Stimulated activated naive CD8-positive, alpha-beta T cell treated with anti-CD3 and anti-CD28 coated beads, Interleukin-15, amount 100 ng/mL, for 72 hours (primary cell): ENCODE measurements at regions not wholly inside any gene's neighbourhood (a gene's known extent, or its start where the extent isn't known, plus 50 kb on each side); places are given as distances from the start of the nearest gene placed in this dataset.
"Not testable (repeated sequence)": the region's sequence is repeated elsewhere in the genome, so short reads cannot be mapped to it uniquely, and the experiment has no call there.

Experiments
- ATAC-seq: fragments of 150-1000 bp; cut with Tn5 transposase; 2 replicates; pipeline ENCODE4 v1.10.0; 2021; ENCODE audit warnings: mild to moderate bottlenecking, moderate library complexity
- DNase-seq, 2 donors: peaks; one replicate each; pipeline ENCODE4 v3.0.0; 2021 to 2022
- H3K27ac Mint-ChIP-seq, 2 donors: one replicate each; pipeline ENCODE4 v1.8.0; 2022; ENCODE audit warnings: mild to moderate bottlenecking in 2 of 2, mixed read lengths in 2 of 2, moderate library complexity in 2 of 2
- H3K27me3 Mint-ChIP-seq: one replicate; pipeline ENCODE4 v1.8.0; 2022; ENCODE audit warnings: mixed read lengths
- H3K4me1 Mint-ChIP-seq: one replicate; pipeline ENCODE4 v1.8.0; 2022; ENCODE audit warnings: mild to moderate bottlenecking, mixed read lengths
- H3K4me3 Mint-ChIP-seq, 2 donors: one replicate each; pipeline ENCODE4 v1.8.0; 2022; ENCODE audit warnings: mild to moderate bottlenecking in 2 of 2, mixed read lengths in 2 of 2, moderate library complexity in 1 of 2
- H3K9me3 Mint-ChIP-seq, 2 donors: one replicate each; pipeline ENCODE4 v1.8.0; 2022; ENCODE audit warnings: mixed read lengths in 2 of 2

GRCh38 chr1:189103956-189104355, 1373.7 kb downstream of the BRINP3 start:
- Mint-ChIP-seq H3K4me3 (no peak overlapping the region), H3K27ac (no peak overlapping the region), H3K4me1 (no peaks in the 10 kb centered on the region), H3K9me3 (peaks cover 6 to 15% of the 10 kb centered on the region in 2 donors), H3K27me3 (no peaks in the 10 kb centered on the region)
- ATAC-seq (no peak), DNase-seq (no peak)

GRCh38 chr1:189117072-189117770, 1360.4 kb downstream of the BRINP3 start:
- DNase-seq = no peak
- Mint-ChIP-seq H3K9me3 (peaks cover 0 to 5% of the 10 kb centered on the region in 2 donors), H3K4me3 (no peak overlapping the region), H3K27me3 (no peaks in the 10 kb centered on the region), H3K4me1 (no peaks in the 10 kb centered on the region), H3K27ac (no peak overlapping the region)
- no peak for ATAC-seq

- Mint-ChIP-seq H3K4me3 (no peak overlapping the region), H3K9me3 (peaks cover 0 to 9% of the 10 kb centered on the region in 2 donors), H3K27ac (no peak overlapping the region), H3K4me1 (no peaks in the 10 kb centered on the region), H3K27me3 (no peaks in the 10 kb centered on the region)
- DNase-seq = no peak
- no peak for ATAC-seq
Observed at GRCh38 chr1:189121941-189122340, 1355.7 kb downstream of the BRINP3 start.

GRCh38 chr1:189125694-189126093, 1352.0 kb downstream of the BRINP3 start:
- Mint-ChIP-seq H3K27ac (no peak overlapping the region), H3K27me3 (no peaks in the 10 kb centered on the region), H3K4me1 (no peaks in the 10 kb centered on the region), H3K9me3 (peaks cover 0 to 9% of the 10 kb centered on the region in 2 donors), H3K4me3 (no peak overlapping the region)
- ATAC-seq = no peak
- DNase-seq = no peak

GRCh38 chr1:189131576-189131975, 1346.1 kb downstream of the BRINP3 start:
- no peaks in the 10 kb centered on the region for H3K27me3 Mint-ChIP-seq
- H3K4me1 Mint-ChIP-seq = no peaks in the 10 kb centered on the region
- no peak overlapping the region for H3K27ac Mint-ChIP-seq
- ATAC-seq (no peak), DNase-seq (no peak)
- peaks cover 10 to 15% of the 10 kb centered on the region in 2 donors for H3K9me3 Mint-ChIP-seq
- no peak overlapping the region for H3K4me3 Mint-ChIP-seq

GRCh38 chr1:189139748-189140147, 1337.9 kb downstream of the BRINP3 start:
- DNase-seq, ATAC-seq, H3K27me3 Mint-ChIP-seq, H3K27ac Mint-ChIP-seq, H3K4me1 Mint-ChIP-seq, H3K4me3 Mint-ChIP-seq: not testable (repeated sequence)
- peaks cover 10 to 13% of the 10 kb centered on the region in 2 donors for H3K9me3 Mint-ChIP-seq

- DNase-seq (no peak), ATAC-seq (no peak)
- Mint-ChIP-seq H3K27ac (no peak overlapping the region), H3K4me3 (no peak overlapping the region), H3K9me3 (peaks cover 9 to 13% of the 10 kb centered on the region in 2 donors), H3K4me1 (no peaks in the 10 kb centered on the region), H3K27me3 (no peaks in the 10 kb centered on the region)
Observed at GRCh38 chr1:189141056-189141455, 1336.6 kb downstream of the BRINP3 start.

- Mint-ChIP-seq H3K27me3 (no peaks in the 10 kb centered on the region), H3K4me1 (no peaks in the 10 kb centered on the region), H3K9me3 (peaks cover 5 to 13% of the 10 kb centered on the region in 2 donors), H3K4me3 (no peak overlapping the region), H3K27ac (no peak overlapping the region)
- DNase-seq (no peak), ATAC-seq (no peak)
Observed at GRCh38 chr1:189149547-189150375, 1327.9 kb downstream of the BRINP3 start.

- no peak for ATAC-seq
- no peaks in the 10 kb centered on the region for H3K27me3 Mint-ChIP-seq
- DNase-seq = no peak
- H3K9me3 Mint-ChIP-seq = peaks cover 8 to 13% of the 10 kb centered on the region in 2 donors
- no peak overlapping the region for H3K27ac Mint-ChIP-seq
- no peak overlapping the region for H3K4me3 Mint-ChIP-seq
- H3K4me1 Mint-ChIP-seq = no peaks in the 10 kb centered on the region
Observed at GRCh38 chr1:189150624-189151023, 1327.0 kb downstream of the BRINP3 start.

GRCh38 chr1:189151361-189151760, 1326.3 kb downstream of the BRINP3 start:
- H3K27ac Mint-ChIP-seq = no peak overlapping the region
- no peak for ATAC-seq
- no peak overlapping the region for H3K4me3 Mint-ChIP-seq
- H3K27me3 Mint-ChIP-seq = no peaks in the 10 kb centered on the region
- peaks cover 12 to 13% of the 10 kb centered on the region in 2 donors for H3K9me3 Mint-ChIP-seq
- no peak for DNase-seq
- no peaks in the 10 kb centered on the region for H3K4me1 Mint-ChIP-seq

- DNase-seq (no peak), ATAC-seq (no peak)
- H3K27ac Mint-ChIP-seq = no peak overlapping the region
- no peaks in the 10 kb centered on the region for H3K4me1 Mint-ChIP-seq
- peaks cover 12 to 13% of the 10 kb centered on the region in 2 donors for H3K9me3 Mint-ChIP-seq
- no peaks in the 10 kb centered on the region for H3K27me3 Mint-ChIP-seq
- H3K4me3 Mint-ChIP-seq = no peak overlapping the region
Observed at GRCh38 chr1:189152685-189153084, 1325.0 kb downstream of the BRINP3 start.

- H3K4me1 Mint-ChIP-seq = no peaks in the 10 kb centered on the region
- H3K27me3 Mint-ChIP-seq = no peaks in the 10 kb centered on the region
- H3K4me3 Mint-ChIP-seq = no peak overlapping the region
- H3K9me3 Mint-ChIP-seq = peaks cover 2 to 7% of the 10 kb centered on the region in 2 donors
- DNase-seq = no peak
- H3K27ac Mint-ChIP-seq = no peak overlapping the region
- no peak for ATAC-seq
Observed at GRCh38 chr1:189158155-189158554, 1319.5 kb downstream of the BRINP3 start.

GRCh38 chr1:189175889-189176288, 1301.8 kb downstream of the BRINP3 start:
- no peak for DNase-seq
- Mint-ChIP-seq H3K4me3 (no peak overlapping the region), H3K27me3 (no peaks in the 10 kb centered on the region), H3K27ac (no peak overlapping the region), H3K9me3 (peaks cover 13 to 22% of the 10 kb centered on the region in 2 donors), H3K4me1 (no peaks in the 10 kb centered on the region)
- ATAC-seq = no peak

GRCh38 chr1:189180057-189180456, 1297.6 kb downstream of the BRINP3 start:
- no peak for ATAC-seq
- no peak overlapping the region for H3K4me3 Mint-ChIP-seq
- DNase-seq = no peak
- no peak overlapping the region for H3K27ac Mint-ChIP-seq
- peaks cover 5 to 13% of the 10 kb centered on the region in 2 donors for H3K9me3 Mint-ChIP-seq
- H3K27me3 Mint-ChIP-seq = no peaks in the 10 kb centered on the region
- H3K4me1 Mint-ChIP-seq = no peaks in the 10 kb centered on the region

- Mint-ChIP-seq H3K27ac (no peak overlapping the region), H3K4me1 (no peaks in the 10 kb centered on the region), H3K4me3 (no peak overlapping the region), H3K27me3 (no peaks in the 10 kb centered on the region), H3K9me3 (no peaks in the 10 kb centered on the region)
- ATAC-seq (no peak), DNase-seq (no peak)
Observed at GRCh38 chr1:189185097-189185496, 1292.6 kb downstream of the BRINP3 start.
